ENCODE measurements at regions not wholly inside any gene's neighbourhood (a gene's known extent, or its start where the extent isn't known, plus 50 kb on each side); places are given as distances from the start of the nearest gene placed in this dataset.

DNA sequence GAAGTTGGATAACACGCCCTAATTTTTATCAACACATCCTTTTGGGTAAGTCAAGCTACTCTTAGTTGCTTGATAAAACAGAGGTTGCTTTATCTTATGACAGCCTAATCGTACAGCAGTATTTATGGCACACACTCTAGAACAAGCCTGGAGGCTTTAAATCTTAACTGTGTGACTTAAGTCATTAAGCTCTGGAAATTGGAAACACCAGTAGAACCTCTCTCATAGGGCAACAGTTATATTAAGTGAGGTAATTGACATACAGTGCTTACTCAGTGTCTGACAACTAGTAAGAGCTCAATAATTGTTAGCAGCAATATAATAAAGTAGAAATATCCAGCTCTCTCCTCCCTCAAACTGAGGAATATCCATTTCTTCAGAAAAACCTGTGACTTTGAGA lies 808.9 kb upstream of the WWC1 start:
- TF ChIP-seq, protein P1, sequence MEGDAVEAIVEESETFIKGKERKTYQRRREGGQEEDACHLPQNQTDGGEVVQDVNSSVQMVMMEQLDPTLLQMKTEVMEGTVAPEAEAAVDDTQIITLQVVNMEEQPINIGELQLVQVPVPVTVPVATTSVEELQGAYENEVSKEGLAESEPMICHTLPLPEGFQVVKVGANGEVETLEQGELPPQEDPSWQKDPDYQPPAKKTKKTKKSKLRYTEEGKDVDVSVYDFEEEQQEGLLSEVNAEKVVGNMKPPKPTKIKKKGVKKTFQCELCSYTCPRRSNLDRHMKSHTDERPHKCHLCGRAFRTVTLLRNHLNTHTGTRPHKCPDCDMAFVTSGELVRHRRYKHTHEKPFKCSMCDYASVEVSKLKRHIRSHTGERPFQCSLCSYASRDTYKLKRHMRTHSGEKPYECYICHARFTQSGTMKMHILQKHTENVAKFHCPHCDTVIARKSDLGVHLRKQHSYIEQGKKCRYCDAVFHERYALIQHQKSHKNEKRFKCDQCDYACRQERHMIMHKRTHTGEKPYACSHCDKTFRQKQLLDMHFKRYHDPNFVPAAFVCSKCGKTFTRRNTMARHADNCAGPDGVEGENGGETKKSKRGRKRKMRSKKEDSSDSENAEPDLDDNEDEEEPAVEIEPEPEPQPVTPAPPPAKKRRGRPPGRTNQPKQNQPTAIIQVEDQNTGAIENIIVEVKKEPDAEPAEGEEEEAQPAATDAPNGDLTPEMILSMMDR (IDR thresholded peaks at IDR 0.05), result no peak
- TF ChIP-seq POLR2A (IDR thresholded peaks at IDR 0.05) (no peak), POLR2AphosphoS5 (IDR thresholded peaks at IDR 0.05) (no peak)

Data from transverse colon (tissue), 4 donors.